Karpas-422 (cell line): ENCODE measurements at regions not wholly inside any gene's neighbourhood (a gene's known extent, or its start where the extent isn't known, plus 50 kb on each side); places are given as distances from the start of the nearest gene placed in this dataset.

ENCODE experiments used
- DNase-seq: peaks from one replicate; pipeline ENCODE4 v3.0.0-alpha.2; 2015
- H2AFZ ChIP-seq: fragments of 200-600 bp; sonication (generic); 2 replicates; pipeline ENCODE4 v1.6.1; 2014; ENCODE audit warnings: antibody characterized with exemption, low read length, mixed read lengths
- H3K27ac ChIP-seq: fragments of 200-600 bp; sonication (generic); 2 replicates; pipeline ENCODE4 v1.5.1; 2014; ENCODE audit warnings: mild to moderate bottlenecking, low read length, moderate library complexity
- H3K27me3 ChIP-seq: fragments of 200-600 bp; sonication (generic); 2 replicates; pipeline ENCODE4 v1.6.1; 2014; ENCODE audit warnings: low read length, mixed read lengths
- H3K36me3 ChIP-seq: fragments of 200-600 bp; sonication (generic); 2 replicates; pipeline ENCODE4 v1.6.1; 2014; ENCODE audit warnings: low read length, mixed read lengths; ENCODE audit not compliant: insufficient read depth
- H3K4me1 ChIP-seq: fragments of 200-600 bp; sonication (generic); 2 replicates; pipeline ENCODE4 v1.6.1; 2014; ENCODE audit warnings: mild to moderate bottlenecking, low read length, mixed read lengths
- H3K4me2 ChIP-seq: fragments of 200-600 bp; sonication (generic); 2 replicates; pipeline ENCODE4 v1.6.1; 2014; ENCODE audit warnings: low read length, low read depth, mild to moderate bottlenecking; ENCODE audit not compliant: poor library complexity, severe bottlenecking
- H3K4me3 ChIP-seq: fragments of 200-600 bp; sonication (generic); 2 replicates; pipeline ENCODE4 v1.5.1; 2014; ENCODE audit warnings: mild to moderate bottlenecking, antibody characterized with exemption, low read length, mixed read lengths
- H3K79me2 ChIP-seq: fragments of 200-600 bp; sonication (generic); 2 replicates; pipeline ENCODE4 v1.6.1; 2014; ENCODE audit warnings: mild to moderate bottlenecking, low read length, mixed read lengths
- H3K9ac ChIP-seq: fragments of 200-600 bp; sonication (generic); 2 replicates; pipeline ENCODE4 v1.6.0; 2014; ENCODE audit warnings: low read length
- H3K9me2 ChIP-seq: fragments of 200-600 bp; sonication (generic), shearing (Covaris generic); replicated peaks from 2 replicates; pipeline ENCODE4 v1.6.0; 2014; ENCODE audit warnings: mild to moderate bottlenecking, low read length, moderate library complexity; ENCODE audit not compliant: insufficient read depth
- H3K9me3 ChIP-seq: fragments of 300-700, 200-600 bp; sonication (generic); 2 replicates; pipeline ENCODE4 v1.6.1; 2014; ENCODE audit warnings: low read length, mixed read lengths
- H4K20me1 ChIP-seq: fragments of 200-600 bp; sonication (generic); 2 replicates; pipeline ENCODE4 v1.6.1; 2014; ENCODE audit warnings: mild to moderate bottlenecking, antibody characterized with exemption, low read length, low read depth; ENCODE audit not compliant: insufficient read depth

- Histone ChIP-seq H3K9me2 (no peaks in the 10 kb centered on the region), H3K9ac (no peak overlapping the region), H3K36me3 (no peaks in the 10 kb centered on the region), H3K79me2 (no peaks in the 10 kb centered on the region), H3K27ac (no peak overlapping the region), H3K27me3 (no peaks in the 10 kb centered on the region), H3K9me3 (no peaks in the 10 kb centered on the region), H3K4me3 (no peak overlapping the region), H3K4me2 (no peak overlapping the region), H3K4me1 (no peaks in the 10 kb centered on the region), H4K20me1 (no peaks in the 10 kb centered on the region), H2AFZ (no peak overlapping the region)
- DNase-seq = no peak
Measured at GRCh38 chr19:28406966-28407365, 806.0 kb downstream of the UQCRFS1 start.

- Histone ChIP-seq H3K9me2 (no peaks in the 10 kb centered on the region), H2AFZ (no peak overlapping the region), H3K4me3 (no peak overlapping the region)
Measured at GRCh38 chr19:28405346-28405742, 807.6 kb downstream of the UQCRFS1 start.

GRCh38 chr19:28404472-28404871 lies 808.5 kb downstream of the UQCRFS1 start:
- Histone ChIP-seq H3K79me2 (no peaks in the 10 kb centered on the region), H2AFZ (no peak overlapping the region), H3K36me3 (no peaks in the 10 kb centered on the region), H4K20me1 (no peaks in the 10 kb centered on the region), H3K9ac (no peak overlapping the region), H3K4me2 (no peak overlapping the region), H3K27me3 (no peaks in the 10 kb centered on the region), H3K9me3 (no peaks in the 10 kb centered on the region), H3K9me2 (no peaks in the 10 kb centered on the region), H3K4me1 (no peaks in the 10 kb centered on the region), H3K27ac (no peak overlapping the region), H3K4me3 (no peak overlapping the region)
- no peak for DNase-seq

More at GRCh38 chr19:28405346-28405742, 807.6 kb downstream of the UQCRFS1 start:
- Histone ChIP-seq H3K4me1 (no peaks in the 10 kb centered on the region), H3K36me3 (no peaks in the 10 kb centered on the region), H3K27ac (no peak overlapping the region), H3K9ac (no peak overlapping the region), H3K79me2 (no peaks in the 10 kb centered on the region), H3K4me2 (no peak overlapping the region), H4K20me1 (no peaks in the 10 kb centered on the region), H3K27me3 (no peaks in the 10 kb centered on the region), H3K9me3 (no peaks in the 10 kb centered on the region)
- DNase-seq = no peak

GRCh38 chr19:28403690-28404089 lies 809.3 kb downstream of the UQCRFS1 start:
- H3K9ac ChIP-seq = no peak overlapping the region
- no peaks in the 10 kb centered on the region for H3K9me2 ChIP-seq
- no peak overlapping the region for H2AFZ ChIP-seq
- H3K27ac ChIP-seq = no peak overlapping the region
- H3K9me3 ChIP-seq = no peaks in the 10 kb centered on the region
- no peaks in the 10 kb centered on the region for H3K4me1 ChIP-seq
- H3K27me3 ChIP-seq = no peaks in the 10 kb centered on the region
- no peak overlapping the region for H3K4me3 ChIP-seq
- no peak overlapping the region for H3K4me2 ChIP-seq
- H3K79me2 ChIP-seq = no peaks in the 10 kb centered on the region
- no peak for DNase-seq
- no peaks in the 10 kb centered on the region for H3K36me3 ChIP-seq
- H4K20me1 ChIP-seq = no peaks in the 10 kb centered on the region

- Histone ChIP-seq H3K4me2 (no peak overlapping the region), H3K4me1 (no peaks in the 10 kb centered on the region), H3K27me3 (no peaks in the 10 kb centered on the region), H2AFZ (no peak overlapping the region), H3K9me3 (no peaks in the 10 kb centered on the region), H3K79me2 (no peaks in the 10 kb centered on the region), H3K9ac (no peak overlapping the region), H4K20me1 (no peaks in the 10 kb centered on the region), H3K36me3 (no peaks in the 10 kb centered on the region), H3K9me2 (no peaks in the 10 kb centered on the region), H3K4me3 (no peak overlapping the region), H3K27ac (no peak overlapping the region)
- no peak for DNase-seq
Measured at GRCh38 chr19:28402701-28403290, 810.2 kb downstream of the UQCRFS1 start.

GRCh38 chr19:28401739-28402424 lies 811.1 kb downstream of the UQCRFS1 start:
- Histone ChIP-seq H3K27ac (no peak overlapping the region), H3K36me3 (no peaks in the 10 kb centered on the region), H3K4me3 (no peak overlapping the region), H3K79me2 (no peaks in the 10 kb centered on the region), H3K9me2 (no peaks in the 10 kb centered on the region), H3K9me3 (no peaks in the 10 kb centered on the region), H3K4me1 (no peaks in the 10 kb centered on the region), H4K20me1 (no peaks in the 10 kb centered on the region), H3K9ac (no peak overlapping the region), H3K27me3 (no peaks in the 10 kb centered on the region), H3K4me2 (no peak overlapping the region), H2AFZ (no peak overlapping the region)
- DNase-seq = no peak

- Histone ChIP-seq H3K36me3 (no peaks in the 10 kb centered on the region), H3K4me3 (no peak overlapping the region), H3K9me2 (no peaks in the 10 kb centered on the region), H3K79me2 (no peaks in the 10 kb centered on the region), H3K4me2 (no peak overlapping the region), H3K27ac (no peak overlapping the region), H2AFZ (no peak overlapping the region), H3K27me3 (no peaks in the 10 kb centered on the region), H3K9ac (no peak overlapping the region), H4K20me1 (no peaks in the 10 kb centered on the region), H3K4me1 (no peaks in the 10 kb centered on the region), H3K9me3 (no peaks in the 10 kb centered on the region)
- DNase-seq = no peak
Measured at GRCh38 chr19:28400953-28401671, 811.8 kb downstream of the UQCRFS1 start.

GRCh38 chr19:28399187-28399586 lies 813.8 kb downstream of the UQCRFS1 start:
- no peaks in the 10 kb centered on the region for H3K9me3 ChIP-seq
- H3K27ac ChIP-seq = no peak overlapping the region
- H3K4me3 ChIP-seq = no peak overlapping the region

More at GRCh38 chr19:28399187-28399586, 813.8 kb downstream of the UQCRFS1 start:
- Histone ChIP-seq H3K9me2 (no peaks in the 10 kb centered on the region), H2AFZ (no peak overlapping the region), H3K27me3 (no peaks in the 10 kb centered on the region), H3K79me2 (no peaks in the 10 kb centered on the region), H3K4me1 (no peaks in the 10 kb centered on the region), H4K20me1 (no peaks in the 10 kb centered on the region), H3K4me2 (no peak overlapping the region), H3K36me3 (no peaks in the 10 kb centered on the region), H3K9ac (no peak overlapping the region)
- no peak for DNase-seq
